KMS-11 (cell line): ENCODE measurements at regions not wholly inside any gene's neighbourhood (a gene's known extent, or its start where the extent isn't known, plus 50 kb on each side); places are given as distances from the start of the nearest gene placed in this dataset.

Experiments
- H2AFZ ChIP-seq: fragments of 200-600 bp; sonication (generic); 2 replicates; pipeline ENCODE4 v1.6.1; 2016; ENCODE audit warnings: antibody characterized with exemption, mixed run types, low read depth
- H3K27ac ChIP-seq: fragments of 200-600 bp; sonication (generic); 2 replicates; pipeline ENCODE4 v1.6.1; 2016; ENCODE audit warnings: mild to moderate bottlenecking, mixed run types
- H3K27me3 ChIP-seq: fragments of 200-600 bp; sonication (generic); 2 replicates; pipeline ENCODE4 v1.6.1; 2017; ENCODE audit warnings: mild to moderate bottlenecking, low read depth, mixed run types, moderate library complexity; ENCODE audit not compliant: insufficient read depth
- H3K36me3 ChIP-seq: fragments of 200-600 bp; sonication (generic); 2 replicates; pipeline ENCODE4 v1.6.1; 2017; ENCODE audit warnings: mild to moderate bottlenecking, mixed run types; ENCODE audit not compliant: insufficient read depth
- H3K4me1 ChIP-seq: fragments of 200-600 bp; sonication (generic); 2 replicates; pipeline ENCODE4 v1.6.1; 2016; ENCODE audit warnings: mild to moderate bottlenecking, low read depth, mixed run types; ENCODE audit not compliant: poor library complexity, severe bottlenecking
- H3K4me2 ChIP-seq: fragments of 200-600 bp; sonication (generic); 2 replicates; pipeline ENCODE4 v1.7.0; 2016; ENCODE audit warnings: mild to moderate bottlenecking, mixed run types
- H3K4me3 ChIP-seq: fragments of 200-600 bp; sonication (generic); IDR thresholded peaks from 2 replicates; pipeline ENCODE4 v1.6.1; 2017; ENCODE audit warnings: low read depth, low read length, mixed read lengths; ENCODE audit not compliant: insufficient read depth
- H3K79me2 ChIP-seq: fragments of 200-600 bp; sonication (generic); 2 replicates; pipeline ENCODE4 v1.6.1; 2016; ENCODE audit warnings: low read depth, mixed run types; ENCODE audit not compliant: insufficient read depth
- H3K9ac ChIP-seq: fragments of 200-600 bp; sonication (generic); 2 replicates; pipeline ENCODE4 v1.6.1; 2016; ENCODE audit warnings: mild to moderate bottlenecking, mixed run types
- H4K20me1 ChIP-seq: fragments of 200-600 bp; sonication (generic); 2 replicates; pipeline ENCODE4 v1.6.1; 2016; ENCODE audit warnings: mild to moderate bottlenecking, mixed run types; ENCODE audit not compliant: insufficient read depth
- CTCF ChIP-seq: fragments of 200-600 bp; sonication (generic); conservative IDR thresholded peaks from 2 replicates; pipeline ENCODE4 v1.6.1; 2017; ENCODE audit warnings: low read depth, mild to moderate bottlenecking, antibody characterized with exemption, low read length, moderate library complexity, mixed read lengths

GRCh38 chr5:133697536-133698258, 85.4 kb upstream of the FSTL4 start:
- H2AFZ ChIP-seq, result no peak overlapping the region
- no peak overlapping the region for H3K4me3 ChIP-seq
- no peaks in the 10 kb centered on the region for H3K27me3 ChIP-seq
- H3K4me2 ChIP-seq, result no peak overlapping the region
- peaks cover 20% of the 10 kb centered on the region for H3K4me1 ChIP-seq
- no peaks in the 10 kb centered on the region for H4K20me1 ChIP-seq
- H3K27ac ChIP-seq, result no peak overlapping the region
- H3K79me2 ChIP-seq, result no peaks in the 10 kb centered on the region
- TF ChIP-seq CTCF, result no peak
- no peak overlapping the region for H3K9ac ChIP-seq
- no peaks in the 10 kb centered on the region for H3K36me3 ChIP-seq

- no peak overlapping the region for H3K27ac ChIP-seq
- no peak overlapping the region for H3K4me2 ChIP-seq
- no peaks in the 10 kb centered on the region for H4K20me1 ChIP-seq
- H3K9ac ChIP-seq, result no peak overlapping the region
- H3K4me3 ChIP-seq, result no peak overlapping the region
- peaks cover 20% of the 10 kb centered on the region for H3K4me1 ChIP-seq
- H3K79me2 ChIP-seq, result no peaks in the 10 kb centered on the region
- no peak overlapping the region for H2AFZ ChIP-seq
- no peaks in the 10 kb centered on the region for H3K27me3 ChIP-seq
- H3K36me3 ChIP-seq, result no peaks in the 10 kb centered on the region
- TF ChIP-seq CTCF, result no peak
Observed at GRCh38 chr5:133696782-133697507, 84.6 kb upstream of the FSTL4 start.

DNA sequence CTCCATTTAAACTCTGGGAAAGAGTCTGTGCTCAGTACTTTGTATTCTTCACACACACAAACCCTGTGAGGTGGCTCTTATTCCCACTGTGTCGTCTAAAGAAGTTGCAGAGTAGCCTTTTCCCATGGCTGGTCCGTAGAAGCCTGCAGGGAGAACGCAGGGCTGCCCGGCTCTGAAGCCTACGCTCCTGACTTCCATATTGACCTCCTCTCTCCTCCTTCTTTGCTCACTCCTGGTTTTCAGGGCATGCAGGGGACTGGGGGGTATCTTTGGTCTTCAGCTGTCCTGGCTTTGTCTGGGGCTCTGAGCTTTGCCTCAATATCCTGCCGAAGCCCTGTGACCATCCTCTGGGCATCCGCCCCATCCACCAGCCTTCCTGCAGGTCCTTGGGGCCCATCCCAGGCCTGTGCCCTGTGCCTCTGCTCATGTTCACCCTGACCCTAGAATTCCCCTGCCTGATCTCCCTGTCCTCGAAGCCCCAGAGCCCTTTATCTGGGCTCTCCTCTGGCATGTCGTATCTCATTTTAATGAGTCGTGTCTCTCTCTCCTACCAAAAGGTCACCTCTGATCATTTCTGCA, 83.8 kb upstream of the FSTL4 start:
- TF ChIP-seq CTCF, result no peak
- H3K27ac ChIP-seq, result no peak overlapping the region

DNA sequence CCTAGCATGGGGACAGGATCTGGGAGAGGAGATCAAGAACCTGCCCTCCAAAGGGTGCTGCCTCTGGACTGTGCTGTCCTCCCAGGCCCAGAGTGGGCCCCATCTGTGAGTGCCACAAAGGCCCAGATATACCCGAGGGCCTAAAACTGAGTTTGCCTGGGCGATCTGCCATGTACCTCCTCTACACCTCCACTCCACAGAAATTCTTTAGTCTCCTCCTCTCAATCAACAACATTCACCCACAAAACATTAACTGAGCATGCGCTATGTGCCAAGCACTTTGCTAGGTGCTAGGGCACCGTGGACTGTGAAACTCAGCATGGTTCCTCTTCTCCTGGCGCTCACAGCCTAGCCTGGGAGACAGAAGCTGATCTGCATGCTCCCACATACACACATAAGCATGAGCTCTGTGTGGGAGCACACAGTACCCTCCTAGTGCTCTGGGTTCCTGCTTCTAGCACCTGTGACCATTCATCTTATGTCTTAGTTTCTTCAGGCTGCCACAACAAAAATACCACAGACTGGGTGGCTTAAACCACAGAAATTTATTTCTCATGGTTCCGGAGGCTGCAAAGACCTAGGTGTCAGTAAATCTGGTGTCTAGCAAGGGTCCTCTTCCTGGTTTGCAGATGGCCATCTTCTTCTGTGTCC, 82.0 kb upstream of the FSTL4 start:
- TF ChIP-seq CTCF, result no peak
- H3K27ac ChIP-seq, result peak overlapping the region; percentile 23; the same call in 1 of the 2 replicates
- no peak overlapping the region; the same call in 1 of the 2 replicates for H3K4me2 ChIP-seq
- no peaks in the 10 kb centered on the region for H3K79me2 ChIP-seq
- H3K4me3 ChIP-seq, result no peak overlapping the region
- H3K27me3 ChIP-seq, result no peaks in the 10 kb centered on the region
- H4K20me1 ChIP-seq, result no peaks in the 10 kb centered on the region
- H3K36me3 ChIP-seq, result no peaks in the 10 kb centered on the region
- H2AFZ ChIP-seq, result peak overlapping the region; percentile 21; the same call in 1 of the 2 replicates
- H3K4me1 ChIP-seq, result peaks cover 18% of the 10 kb centered on the region
- H3K9ac ChIP-seq, result no peak overlapping the region

More for the DNA sequence above, 83.8 kb upstream of the FSTL4 start:
- H3K4me1 ChIP-seq, result peaks cover 20% of the 10 kb centered on the region
- no peak overlapping the region for H3K4me3 ChIP-seq
- H3K27me3 ChIP-seq, result no peaks in the 10 kb centered on the region
- no peak overlapping the region for H3K4me2 ChIP-seq
- H3K9ac ChIP-seq, result no peak overlapping the region
- no peaks in the 10 kb centered on the region for H3K79me2 ChIP-seq
- H2AFZ ChIP-seq, result no peak overlapping the region
- H3K36me3 ChIP-seq, result no peaks in the 10 kb centered on the region
- H4K20me1 ChIP-seq, result no peaks in the 10 kb centered on the region
